ENCODE measurements at regions not wholly inside any gene's neighbourhood (a gene's known extent, or its start where the extent isn't known, plus 50 kb on each side); places are given as distances from the start of the nearest gene placed in this dataset.
"Not testable (repeated sequence)": the region's sequence is repeated elsewhere in the genome, so short reads cannot be mapped to it uniquely, and the experiment has no call there.

- TF ChIP-seq ZNF532 (CRISPR knock-in tag; IDR thresholded peaks at IDR 0.05; ENCODE audit: borderline replicate concordance) (no peak), STAT6 (CRISPR knock-in tag; conservative IDR thresholded peaks at IDR 0.05; ENCODE audit: low read depth) (no peak), KAT7 (CRISPR knock-in tag; IDR thresholded peaks at IDR 0.05; ENCODE audit: borderline replicate concordance) (no peak), ATF6 (CRISPR knock-in tag; IDR thresholded peaks at IDR 0.05) (no peak), ZSCAN18 (CRISPR knock-in tag; IDR thresholded peaks at IDR 0.05) (no peak), PREB (CRISPR knock-in tag; IDR thresholded peaks at IDR 0.05; ENCODE audit: borderline replicate concordance) (no peak)
Observed at GRCh38 chr7:49613759-49614158, 159.7 kb upstream of the VWC2 start (continued).

- H3K27me3 Mint-ChIP-seq (ENCODE audit: low read depth); H3K27ac Mint-ChIP-seq; H3K36me3 Mint-ChIP-seq; DNase-seq (ENCODE audit: low spot score); ATAC-seq; H3K4me3 Mint-ChIP-seq; CTCF ChIA-PET; POLR2A ChIA-PET: not testable (repeated sequence)
- Mint-ChIP-seq H3K9me3 (peaks cover 21% of the 10 kb centered on the region), H3K4me1 (peaks cover 11% of the 10 kb centered on the region)
Observed at GRCh38 chr7:49614974-49615373, 158.5 kb upstream of the VWC2 start.

- H3K9me3 Mint-ChIP-seq: peaks cover 41% of the 10 kb centered on the region
- no peaks in the 10 kb centered on the region; the same call in 1 of the 2 replicates for H3K27me3 Mint-ChIP-seq (ENCODE audit: low read depth)
- DNase-seq (ENCODE audit: low spot score) (no peak), ATAC-seq (no peak)
- H3K4me1 Mint-ChIP-seq: peaks cover 5% of the 10 kb centered on the region
- no peak overlapping the region for H3K4me3 Mint-ChIP-seq
- no peak overlapping the region for H3K27ac Mint-ChIP-seq
- CTCF ChIA-PET: no interaction called here
- POLR2A ChIA-PET: no interaction called here
- H3K36me3 Mint-ChIP-seq: peaks cover 5% of the 10 kb centered on the region
- TF ChIP-seq ZMAT4 (CRISPR knock-in tag; IDR thresholded peaks at IDR 0.05): no peak
- no peak for TF ChIP-seq CBFB (CRISPR knock-in tag; IDR thresholded peaks at IDR 0.05; ENCODE audit: low read depth)
- TF ChIP-seq SOX15 (CRISPR knock-in tag; IDR thresholded peaks at IDR 0.05): no peak
- TF ChIP-seq TP53 (CRISPR knock-in tag; IDR thresholded peaks at IDR 0.05): no peak
- no peak for TF ChIP-seq NFYB (CRISPR knock-in tag; conservative IDR thresholded peaks at IDR 0.05; ENCODE audit: low read depth)
- no peak for TF ChIP-seq NFE2L1 (CRISPR knock-in tag; IDR thresholded peaks at IDR 0.05)
- TF ChIP-seq NR2C2 (CRISPR knock-in tag; IDR thresholded peaks at IDR 0.05): no peak
- no peak for TF ChIP-seq GRHL2 (CRISPR knock-in tag; IDR thresholded peaks at IDR 0.05; ENCODE audit: insufficient replicate concordance, severe bottlenecking)
- TF ChIP-seq ZNF425 (CRISPR knock-in tag; conservative IDR thresholded peaks at IDR 0.05): no peak
- TF ChIP-seq ZBTB21 (CRISPR knock-in tag; IDR thresholded peaks at IDR 0.05; ENCODE audit: borderline replicate concordance): no peak
- no peak for TF ChIP-seq KAT7 (CRISPR knock-in tag; IDR thresholded peaks at IDR 0.05; ENCODE audit: borderline replicate concordance)
Observed at GRCh38 chr7:49618028-49618427, 155.4 kb upstream of the VWC2 start.
